ENCODE measurements at regions not wholly inside any gene's neighbourhood (a gene's known extent, or its start where the extent isn't known, plus 50 kb on each side); places are given as distances from the start of the nearest gene placed in this dataset.

DNA sequence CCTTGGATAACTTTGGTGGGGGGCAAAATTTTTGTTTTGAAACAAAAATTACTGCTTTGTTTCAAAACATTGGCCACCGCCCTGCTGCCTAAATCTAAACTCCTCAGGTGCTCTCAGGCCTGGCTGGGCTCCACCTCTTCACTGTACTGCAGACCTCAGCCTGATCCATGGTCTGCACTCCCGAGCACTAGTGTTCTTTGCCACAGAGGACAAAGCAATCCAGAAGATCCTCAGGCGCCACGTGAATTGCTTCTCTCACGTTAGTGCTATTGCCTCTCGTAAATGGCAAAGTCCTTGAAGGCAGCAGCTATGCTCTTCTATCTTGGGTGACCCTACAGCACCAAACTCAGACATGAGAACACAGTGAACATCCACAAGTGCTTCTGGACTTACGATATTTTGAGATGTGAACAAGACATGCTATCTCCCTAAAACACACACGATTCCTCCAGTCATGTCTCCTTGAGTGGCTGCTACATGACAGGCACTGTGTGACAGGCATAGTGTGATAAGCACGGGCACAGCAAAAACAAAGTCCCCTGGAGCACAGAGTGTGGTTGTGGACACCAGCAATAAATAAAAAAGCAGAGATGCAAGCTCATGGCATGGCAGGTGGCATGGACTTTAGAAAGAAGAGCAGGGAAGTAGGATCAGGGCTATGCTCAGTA is 582.1 kb upstream of the DPP6 start:
- TF ChIP-seq, protein P1, sequence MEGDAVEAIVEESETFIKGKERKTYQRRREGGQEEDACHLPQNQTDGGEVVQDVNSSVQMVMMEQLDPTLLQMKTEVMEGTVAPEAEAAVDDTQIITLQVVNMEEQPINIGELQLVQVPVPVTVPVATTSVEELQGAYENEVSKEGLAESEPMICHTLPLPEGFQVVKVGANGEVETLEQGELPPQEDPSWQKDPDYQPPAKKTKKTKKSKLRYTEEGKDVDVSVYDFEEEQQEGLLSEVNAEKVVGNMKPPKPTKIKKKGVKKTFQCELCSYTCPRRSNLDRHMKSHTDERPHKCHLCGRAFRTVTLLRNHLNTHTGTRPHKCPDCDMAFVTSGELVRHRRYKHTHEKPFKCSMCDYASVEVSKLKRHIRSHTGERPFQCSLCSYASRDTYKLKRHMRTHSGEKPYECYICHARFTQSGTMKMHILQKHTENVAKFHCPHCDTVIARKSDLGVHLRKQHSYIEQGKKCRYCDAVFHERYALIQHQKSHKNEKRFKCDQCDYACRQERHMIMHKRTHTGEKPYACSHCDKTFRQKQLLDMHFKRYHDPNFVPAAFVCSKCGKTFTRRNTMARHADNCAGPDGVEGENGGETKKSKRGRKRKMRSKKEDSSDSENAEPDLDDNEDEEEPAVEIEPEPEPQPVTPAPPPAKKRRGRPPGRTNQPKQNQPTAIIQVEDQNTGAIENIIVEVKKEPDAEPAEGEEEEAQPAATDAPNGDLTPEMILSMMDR (IDR thresholded peaks at IDR 0.05; ENCODE audit: low read depth, low read length) = no peak
- no peak for TF ChIP-seq EZH2phosphoT487 (IDR thresholded peaks at IDR 0.05; ENCODE audit: low read depth)
